ENCODE measurements at regions not wholly inside any gene's neighbourhood (a gene's known extent, or its start where the extent isn't known, plus 50 kb on each side); places are given as distances from the start of the nearest gene placed in this dataset.

DNA sequence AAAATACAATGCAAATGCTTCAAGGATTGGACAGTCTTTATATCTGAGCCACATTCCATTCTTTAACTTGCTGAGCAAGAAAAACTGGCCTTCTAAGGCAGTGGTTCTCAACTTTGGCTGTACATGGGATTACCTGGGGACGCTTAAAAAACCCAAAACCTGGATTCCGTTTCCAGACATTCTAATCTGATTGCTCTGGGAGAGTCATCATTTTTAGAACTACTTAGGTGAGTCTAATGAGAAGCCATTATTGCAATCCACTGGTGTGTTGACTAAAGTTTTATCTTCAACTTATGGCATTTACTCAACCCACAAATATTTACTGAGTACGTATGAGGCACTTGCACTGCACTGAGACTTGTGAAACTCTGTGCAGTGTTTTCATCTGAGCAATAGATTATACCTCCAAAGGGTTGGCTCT is 195.7 kb upstream of the ATP11B start:
- H3K9me3 ChIP-seq (ENCODE audit: control insufficient read depth, insufficient read depth, low read depth, low read length), result no peaks in the 10 kb centered on the region
- intact Hi-C loops (cut with micrococcal nuclease; ENCODE audit: unreplicated experiment), result no loop called here
- BruUV-seq (replicated peaks), result no TSS peak
- H3K4me3 ChIP-seq (ENCODE audit: low read depth in 2 of 2, low read length in 2 of 2), result no peak overlapping the region
- ChIA-PET POLR2A (no interaction called here), CTCF (no interaction called here)
- TF ChIP-seq TCF7L2 (IDR thresholded peaks at IDR 0.05; ENCODE audit: low read depth, low read length), result no peak
- TF ChIP-seq SIN3A (IDR thresholded peaks at IDR 0.05; ENCODE audit: borderline replicate concordance, insufficient read depth, low read depth, low read length), result no peak
- no peak for TF ChIP-seq POLR2AphosphoS5 (IDR thresholded peaks at IDR 0.05; ENCODE audit: low read depth, low read length)
- TF ChIP-seq, protein P1, sequence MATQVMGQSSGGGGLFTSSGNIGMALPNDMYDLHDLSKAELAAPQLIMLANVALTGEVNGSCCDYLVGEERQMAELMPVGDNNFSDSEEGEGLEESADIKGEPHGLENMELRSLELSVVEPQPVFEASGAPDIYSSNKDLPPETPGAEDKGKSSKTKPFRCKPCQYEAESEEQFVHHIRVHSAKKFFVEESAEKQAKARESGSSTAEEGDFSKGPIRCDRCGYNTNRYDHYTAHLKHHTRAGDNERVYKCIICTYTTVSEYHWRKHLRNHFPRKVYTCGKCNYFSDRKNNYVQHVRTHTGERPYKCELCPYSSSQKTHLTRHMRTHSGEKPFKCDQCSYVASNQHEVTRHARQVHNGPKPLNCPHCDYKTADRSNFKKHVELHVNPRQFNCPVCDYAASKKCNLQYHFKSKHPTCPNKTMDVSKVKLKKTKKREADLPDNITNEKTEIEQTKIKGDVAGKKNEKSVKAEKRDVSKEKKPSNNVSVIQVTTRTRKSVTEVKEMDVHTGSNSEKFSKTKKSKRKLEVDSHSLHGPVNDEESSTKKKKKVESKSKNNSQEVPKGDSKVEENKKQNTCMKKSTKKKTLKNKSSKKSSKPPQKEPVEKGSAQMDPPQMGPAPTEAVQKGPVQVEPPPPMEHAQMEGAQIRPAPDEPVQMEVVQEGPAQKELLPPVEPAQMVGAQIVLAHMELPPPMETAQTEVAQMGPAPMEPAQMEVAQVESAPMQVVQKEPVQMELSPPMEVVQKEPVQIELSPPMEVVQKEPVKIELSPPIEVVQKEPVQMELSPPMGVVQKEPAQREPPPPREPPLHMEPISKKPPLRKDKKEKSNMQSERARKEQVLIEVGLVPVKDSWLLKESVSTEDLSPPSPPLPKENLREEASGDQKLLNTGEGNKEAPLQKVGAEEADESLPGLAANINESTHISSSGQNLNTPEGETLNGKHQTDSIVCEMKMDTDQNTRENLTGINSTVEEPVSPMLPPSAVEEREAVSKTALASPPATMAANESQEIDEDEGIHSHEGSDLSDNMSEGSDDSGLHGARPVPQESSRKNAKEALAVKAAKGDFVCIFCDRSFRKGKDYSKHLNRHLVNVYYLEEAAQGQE (IDR thresholded peaks at IDR 0.05; ENCODE audit: insufficient read depth in 1 of 2, low read depth in 2 of 2, low read length in 1 of 2), result no peak
- TF ChIP-seq, protein P2, sequence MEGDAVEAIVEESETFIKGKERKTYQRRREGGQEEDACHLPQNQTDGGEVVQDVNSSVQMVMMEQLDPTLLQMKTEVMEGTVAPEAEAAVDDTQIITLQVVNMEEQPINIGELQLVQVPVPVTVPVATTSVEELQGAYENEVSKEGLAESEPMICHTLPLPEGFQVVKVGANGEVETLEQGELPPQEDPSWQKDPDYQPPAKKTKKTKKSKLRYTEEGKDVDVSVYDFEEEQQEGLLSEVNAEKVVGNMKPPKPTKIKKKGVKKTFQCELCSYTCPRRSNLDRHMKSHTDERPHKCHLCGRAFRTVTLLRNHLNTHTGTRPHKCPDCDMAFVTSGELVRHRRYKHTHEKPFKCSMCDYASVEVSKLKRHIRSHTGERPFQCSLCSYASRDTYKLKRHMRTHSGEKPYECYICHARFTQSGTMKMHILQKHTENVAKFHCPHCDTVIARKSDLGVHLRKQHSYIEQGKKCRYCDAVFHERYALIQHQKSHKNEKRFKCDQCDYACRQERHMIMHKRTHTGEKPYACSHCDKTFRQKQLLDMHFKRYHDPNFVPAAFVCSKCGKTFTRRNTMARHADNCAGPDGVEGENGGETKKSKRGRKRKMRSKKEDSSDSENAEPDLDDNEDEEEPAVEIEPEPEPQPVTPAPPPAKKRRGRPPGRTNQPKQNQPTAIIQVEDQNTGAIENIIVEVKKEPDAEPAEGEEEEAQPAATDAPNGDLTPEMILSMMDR (IDR thresholded peaks at IDR 0.05), result no peak
- no peak for ATAC-seq
- H3K27ac ChIP-seq (ENCODE audit: low read length), result no peak overlapping the region
- no peak for DNase-seq (ENCODE audit: low read depth, low spot score)
- H3K4me1 ChIP-seq (ENCODE audit: control insufficient read depth, insufficient read depth, low read length), result no peaks in the 10 kb centered on the region
- no peaks in the 10 kb centered on the region for H3K36me3 ChIP-seq (ENCODE audit: control insufficient read depth, insufficient read depth, low read length)
- in situ Hi-C loops (cut with HindIII; ENCODE audit: low pct_unique_long_range_greater_than_20kb, low sequenced_read_pairs), result no loop called here
- H3K27me3 ChIP-seq (ENCODE audit: control insufficient read depth, insufficient read depth, low read length), result no peaks in the 10 kb centered on the region; the same call in none of the 2 replicates

DNA sequence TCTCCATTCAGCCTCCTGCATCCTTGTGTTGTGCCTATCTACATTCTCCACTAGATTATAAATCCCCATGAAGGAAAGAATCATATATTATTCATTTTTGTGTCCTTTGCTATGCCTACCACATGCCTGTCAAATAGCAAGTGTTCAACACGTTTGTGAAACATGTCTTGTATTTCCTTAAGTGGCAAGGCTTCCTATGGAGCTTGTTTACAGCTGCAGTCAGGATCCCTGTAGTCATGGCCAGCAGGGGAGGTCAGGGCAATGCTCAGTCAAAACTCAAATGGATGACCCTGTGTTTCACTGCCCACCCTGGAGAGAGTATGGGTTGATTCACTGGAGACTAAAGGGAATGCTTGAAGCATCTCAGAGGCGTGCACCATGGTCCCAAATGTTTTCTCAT is 191.7 kb upstream of the ATP11B start:
- ChIA-PET POLR2A (no interaction called here), CTCF (no interaction called here)
- H3K4me3 ChIP-seq (ENCODE audit: low read depth in 2 of 2, low read length in 2 of 2), result no peak overlapping the region
- H3K36me3 ChIP-seq (ENCODE audit: control insufficient read depth, insufficient read depth, low read length), result no peaks in the 10 kb centered on the region
- ATAC-seq (no peak), DNase-seq (ENCODE audit: low read depth, low spot score) (no peak)
- no TSS peak for BruUV-seq (replicated peaks)
- in situ Hi-C loops (cut with HindIII; ENCODE audit: low pct_unique_long_range_greater_than_20kb, low sequenced_read_pairs) (no loop called here), intact Hi-C loops (cut with micrococcal nuclease; ENCODE audit: unreplicated experiment) (no loop called here)
- no peaks in the 10 kb centered on the region; the same call in none of the 2 replicates for H3K27me3 ChIP-seq (ENCODE audit: control insufficient read depth, insufficient read depth, low read length)
- no peaks in the 10 kb centered on the region for H3K9me3 ChIP-seq (ENCODE audit: control insufficient read depth, insufficient read depth, low read depth, low read length)
- no peaks in the 10 kb centered on the region for H3K4me1 ChIP-seq (ENCODE audit: control insufficient read depth, insufficient read depth, low read length)
- TF ChIP-seq SIN3A (IDR thresholded peaks at IDR 0.05; ENCODE audit: borderline replicate concordance, insufficient read depth, low read depth, low read length) (no peak), TCF7L2 (IDR thresholded peaks at IDR 0.05; ENCODE audit: low read depth, low read length) (no peak), POLR2AphosphoS5 (IDR thresholded peaks at IDR 0.05; ENCODE audit: low read depth, low read length) (no peak)
- TF ChIP-seq, protein P1 (IDR thresholded peaks at IDR 0.05; ENCODE audit: insufficient read depth in 1 of 2, low read depth in 2 of 2, low read length in 1 of 2), result no peak
- TF ChIP-seq, protein P2 (IDR thresholded peaks at IDR 0.05), result no peak
- H3K27ac ChIP-seq (ENCODE audit: low read length), result no peak overlapping the region

Data from Panc1 (cell line).